Upper lobe of left lung (tissue), 4 donors: ENCODE measurements at regions not wholly inside any gene's neighbourhood (a gene's known extent, or its start where the extent isn't known, plus 50 kb on each side); places are given as distances from the start of the nearest gene placed in this dataset.

Experiments used
- CTCF ChIP-seq, 6 experiments: fragments of 450-650 bp in 4 of 6; fragments of 200-600 bp in 2 of 6; sonication (generic) in 2 of 6; IDR thresholded peaks; one replicate each; pipeline ENCODE4 v1.5.1; 2016 to 2019; ENCODE audit warnings: antibody characterized with exemption in 6 of 6
- EP300 ChIP-seq, 4 donors: sonication (generic); formaldehyde crosslinking; IDR thresholded peaks; one replicate each; pipeline ENCODE4 v1.5.1; 2017; ENCODE audit warnings: antibody characterized with exemption in 4 of 4, control low read depth in 2 of 4
- POLR2A ChIP-seq, 4 donors: fragments of 450-650 bp; IDR thresholded peaks; one replicate each; pipeline ENCODE4 v1.5.1; 2016 to 2017; ENCODE audit warnings: antibody characterized with exemption in 4 of 4, mild to moderate bottlenecking in 2 of 4
- POLR2AphosphoS5 ChIP-seq, 2 donors: sonication (generic); formaldehyde crosslinking; IDR thresholded peaks; one replicate each; pipeline ENCODE4 v1.5.1; 2017; ENCODE audit warnings: antibody characterized with exemption in 2 of 2

GRCh38 chr12:28814246-28814645 is 334.8 kb upstream of the FAR2 start:
- no peak for TF ChIP-seq CTCF (IDR thresholded peaks at IDR 0.05)
- TF ChIP-seq POLR2A (IDR thresholded peaks at IDR 0.05), result no peak
- TF ChIP-seq POLR2AphosphoS5 (IDR thresholded peaks at IDR 0.05), result no peak
- TF ChIP-seq EP300 (IDR thresholded peaks at IDR 0.05), result no peak
